AML-193 (cell line): ENCODE measurements at regions not wholly inside any gene's neighbourhood (a gene's known extent, or its start where the extent isn't known, plus 50 kb on each side); places are given as distances from the start of the nearest gene placed in this dataset.
"Not testable (repeated sequence)": the region's sequence is repeated elsewhere in the genome, so short reads cannot be mapped to it uniquely, and the experiment has no call there.

Source experiments
- DNase-seq, 2 experiments: peaks; one replicate each; lab custom pipeline; 2025; lab: John Stamatoyannopoulos, UW

DNA sequence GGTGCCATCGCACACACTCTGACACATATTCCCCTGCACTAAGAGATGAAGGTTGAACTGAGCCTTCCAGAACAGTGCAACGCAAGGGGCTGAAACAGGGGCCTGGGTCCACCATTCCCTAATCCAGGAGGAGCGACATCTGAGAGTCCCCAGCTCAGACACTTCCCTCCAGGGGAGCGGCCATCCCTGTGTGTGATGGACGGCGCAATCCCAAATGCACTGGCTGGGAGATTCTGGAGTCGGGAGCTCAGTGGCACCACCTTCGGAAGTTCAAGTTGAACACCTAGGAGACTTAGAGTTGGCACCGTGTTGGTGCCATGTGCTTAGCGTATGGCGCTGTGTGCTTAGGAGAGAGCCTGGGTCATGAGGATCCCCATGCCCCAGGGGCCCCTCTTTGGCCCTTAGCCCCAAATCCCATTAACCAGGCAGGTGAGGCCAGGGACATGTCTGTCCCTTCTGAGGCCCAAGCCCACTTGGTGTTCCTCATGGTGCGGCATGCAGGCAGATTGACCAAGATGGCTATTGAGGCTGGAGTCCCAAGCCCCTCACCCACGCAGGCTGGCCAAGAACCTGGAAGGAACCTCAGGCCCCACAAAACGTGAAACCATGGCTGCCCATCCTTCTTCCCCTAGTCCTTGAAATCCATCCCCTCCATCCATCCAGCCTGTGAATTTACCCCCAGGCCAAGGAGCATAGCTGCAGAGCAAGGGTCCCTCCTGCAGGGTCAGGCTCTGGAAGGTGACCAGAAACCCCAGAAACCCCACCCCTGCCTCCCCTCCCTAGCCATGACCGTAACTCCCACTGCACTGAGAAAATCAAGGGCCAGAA lies 114.1 kb upstream of the OTOS start:
- no peak for DNase-seq

DNA sequence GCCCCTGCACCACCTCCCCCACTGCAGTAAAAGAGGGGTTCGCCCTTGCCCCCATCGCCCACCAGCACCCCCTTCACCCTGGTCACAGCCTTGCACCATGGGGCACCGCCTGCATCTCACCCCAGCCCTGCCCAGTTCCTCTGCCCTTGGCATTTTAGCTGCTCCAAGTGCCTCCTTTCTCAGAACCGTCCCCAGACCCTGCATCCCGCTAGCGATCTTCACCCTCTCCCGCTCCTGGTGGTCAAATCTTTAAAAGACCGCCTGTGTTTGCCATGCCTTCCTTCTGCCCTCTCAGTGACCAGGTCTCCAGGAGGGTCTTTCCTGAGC lies 114.7 kb upstream of the OTOS start:
- no peak for DNase-seq

DNA sequence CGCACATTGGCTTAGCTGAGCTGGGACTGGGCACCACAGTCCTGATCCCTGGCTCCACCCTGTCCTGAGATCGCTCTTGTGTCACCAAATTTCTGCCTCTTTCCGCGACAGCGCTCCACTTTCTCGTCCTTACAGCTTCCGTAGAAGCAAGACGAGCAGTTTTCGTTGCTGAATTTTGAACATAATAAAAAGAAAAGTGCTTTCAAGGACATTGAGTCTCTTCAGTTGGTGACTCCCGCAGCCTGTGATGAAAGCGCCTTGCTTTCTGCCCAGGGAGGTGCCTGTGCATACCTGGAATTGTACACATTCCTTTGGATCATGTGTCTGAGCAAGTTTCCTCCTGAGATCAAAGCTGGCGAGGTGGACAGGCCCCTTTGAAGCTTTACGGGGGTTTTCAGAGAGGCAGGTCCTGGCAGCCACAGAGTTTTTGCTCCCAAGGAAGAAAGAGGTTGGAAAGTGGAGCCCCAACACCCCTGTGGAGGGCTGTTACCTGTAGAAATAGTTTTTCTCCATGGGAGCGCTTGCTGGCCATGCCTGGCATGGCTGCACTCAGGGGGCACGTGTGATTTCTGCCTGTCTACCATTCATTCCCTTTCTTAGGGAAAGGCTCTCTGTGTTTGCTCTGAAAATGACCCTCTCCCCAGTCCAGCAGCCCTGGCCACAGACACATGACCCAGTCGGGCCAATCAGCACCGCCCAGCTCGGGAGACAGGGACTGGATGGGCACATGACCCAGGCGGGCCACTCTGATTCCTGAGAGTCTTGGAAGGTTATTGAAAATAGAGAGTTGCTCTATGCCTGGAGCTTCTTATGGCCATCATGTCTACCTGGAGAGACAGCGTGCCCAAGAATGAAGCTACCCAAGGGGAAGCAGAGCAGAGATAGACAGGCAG lies 115.6 kb upstream of the OTOS start:
- DNase-seq, result no peak

DNA sequence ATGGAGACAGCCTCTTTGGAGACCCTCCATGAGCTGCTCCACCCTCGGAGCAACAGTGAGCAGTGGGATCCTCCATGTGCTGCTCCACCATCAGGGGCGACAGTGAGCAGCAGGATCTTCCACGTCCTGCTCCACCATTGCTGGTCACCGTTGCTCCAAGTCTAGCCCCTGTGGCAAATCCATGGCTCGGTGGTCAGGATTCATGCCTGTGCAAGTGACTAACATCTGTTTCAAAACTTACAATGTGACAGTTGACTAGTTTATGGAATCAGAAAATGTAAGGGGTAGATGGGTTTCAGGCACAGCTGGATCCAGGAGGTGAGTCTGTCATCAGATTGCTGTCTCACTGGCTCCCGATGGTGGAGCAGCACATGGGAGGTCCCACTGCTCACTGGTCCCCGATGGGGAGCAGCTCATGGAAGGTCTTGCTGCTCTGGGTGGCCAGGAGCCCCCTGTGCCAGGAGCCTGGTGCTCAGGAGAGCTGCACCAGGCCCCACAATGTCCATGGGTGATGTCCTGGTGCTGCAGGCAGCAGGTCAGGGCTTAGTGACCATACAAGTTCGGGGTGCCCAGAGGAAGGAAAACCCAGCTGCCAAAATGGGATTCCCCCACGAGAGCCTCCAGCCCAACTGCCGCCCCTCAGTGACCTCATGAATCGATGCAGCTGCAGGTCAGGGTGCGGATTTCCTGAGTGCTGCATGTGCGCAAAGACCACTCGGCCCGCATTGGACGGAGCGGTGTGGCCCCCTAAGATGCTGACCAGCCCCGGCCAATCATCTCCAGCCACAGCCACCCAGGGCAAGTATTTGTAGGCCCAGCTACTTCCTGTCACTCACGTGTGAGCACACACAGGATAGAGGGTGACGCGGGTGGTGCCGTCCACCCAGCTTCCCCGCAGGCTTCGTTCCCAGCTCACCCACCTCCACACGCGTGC lies 116.5 kb upstream of the OTOS start:
- DNase-seq, result no peak

DNA sequence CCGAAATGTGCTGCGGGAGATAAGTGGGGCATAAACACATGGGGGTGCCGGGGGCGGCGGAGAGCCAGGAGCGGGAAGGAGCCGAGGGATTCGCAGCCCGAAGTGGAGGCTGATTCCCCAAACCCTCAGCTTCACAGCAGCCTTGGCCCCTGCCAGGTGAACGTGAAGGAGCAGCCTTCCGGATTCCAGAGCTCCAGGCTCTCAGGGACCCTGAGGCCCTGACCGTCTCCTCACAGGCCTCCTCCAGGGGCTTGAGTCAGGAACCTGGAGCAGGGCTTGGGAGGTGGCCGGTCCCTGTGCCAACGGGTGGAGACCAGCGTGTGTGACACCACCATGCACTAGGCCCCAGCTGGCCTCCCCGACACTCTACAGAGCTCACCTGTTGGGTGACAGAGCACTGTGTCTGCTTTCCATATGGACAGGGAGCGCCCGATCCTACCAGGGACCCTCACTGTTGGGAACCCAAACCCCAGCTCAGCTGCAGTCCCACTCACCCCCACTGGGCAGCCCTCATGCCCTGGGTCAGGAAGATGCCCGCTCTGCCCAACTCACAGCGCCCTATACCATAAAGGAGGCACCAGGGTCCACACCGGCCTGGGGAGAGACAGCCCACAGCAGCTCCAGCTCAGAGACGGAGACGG lies 117.6 kb upstream of the OTOS start:
- DNase-seq, result no peak

DNA sequence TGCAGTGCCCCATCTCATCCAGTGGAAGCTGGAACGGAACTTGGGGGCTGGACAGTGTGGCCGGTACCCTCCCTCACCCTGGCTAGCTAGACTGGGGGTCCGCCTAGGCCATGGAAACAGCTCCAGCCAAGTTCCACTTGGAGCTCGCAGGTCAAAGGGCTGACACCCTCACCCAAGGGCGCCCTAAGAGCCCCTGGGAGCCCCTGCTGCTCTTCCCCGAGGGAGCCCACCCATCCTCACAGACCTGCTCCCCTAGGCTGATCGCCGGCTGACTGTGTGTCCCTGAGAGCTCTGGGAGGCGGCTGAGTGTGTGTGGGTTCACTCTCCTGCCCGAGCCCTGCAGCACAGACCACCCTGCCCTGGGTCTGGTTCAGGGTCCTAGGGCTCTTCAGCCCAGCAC lies 118.2 kb upstream of the OTOS start:
- no peak for DNase-seq

DNA sequence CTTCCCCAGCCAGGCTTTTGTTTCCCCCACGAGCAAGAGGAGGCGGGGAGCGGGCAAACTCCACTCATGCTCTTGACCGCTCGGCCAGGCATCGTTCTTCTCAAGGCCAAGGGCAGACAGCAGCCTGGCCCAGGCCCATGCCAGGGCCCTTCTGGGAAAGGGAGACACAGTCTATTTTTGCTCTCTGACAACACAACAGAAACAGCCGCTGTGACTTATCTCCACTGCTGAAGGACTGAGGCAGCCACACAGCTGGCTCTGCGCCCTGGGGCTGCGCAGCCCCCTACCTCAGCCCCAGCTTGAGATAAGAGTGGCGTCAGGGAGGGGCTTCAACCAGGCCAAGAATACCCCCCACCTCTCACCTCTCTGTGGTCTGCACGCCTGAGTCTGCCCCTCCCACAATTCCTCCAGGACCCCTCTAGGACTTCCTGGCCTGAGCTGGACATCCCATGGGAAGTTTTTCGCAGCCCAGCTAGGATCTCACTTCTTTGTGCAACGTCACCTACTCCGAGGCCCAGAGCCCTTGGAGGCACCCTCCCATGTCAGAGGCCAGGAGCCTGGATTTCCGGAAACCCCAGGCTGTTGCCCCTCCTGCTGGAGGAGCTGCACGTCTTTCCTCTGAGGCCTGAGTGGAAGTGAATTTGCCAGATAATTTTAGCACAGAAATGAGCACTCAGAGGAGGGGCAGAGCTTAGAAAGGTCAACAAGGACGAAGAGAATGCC lies 118.9 kb upstream of the OTOS start:
- DNase-seq, result no peak

DNA sequence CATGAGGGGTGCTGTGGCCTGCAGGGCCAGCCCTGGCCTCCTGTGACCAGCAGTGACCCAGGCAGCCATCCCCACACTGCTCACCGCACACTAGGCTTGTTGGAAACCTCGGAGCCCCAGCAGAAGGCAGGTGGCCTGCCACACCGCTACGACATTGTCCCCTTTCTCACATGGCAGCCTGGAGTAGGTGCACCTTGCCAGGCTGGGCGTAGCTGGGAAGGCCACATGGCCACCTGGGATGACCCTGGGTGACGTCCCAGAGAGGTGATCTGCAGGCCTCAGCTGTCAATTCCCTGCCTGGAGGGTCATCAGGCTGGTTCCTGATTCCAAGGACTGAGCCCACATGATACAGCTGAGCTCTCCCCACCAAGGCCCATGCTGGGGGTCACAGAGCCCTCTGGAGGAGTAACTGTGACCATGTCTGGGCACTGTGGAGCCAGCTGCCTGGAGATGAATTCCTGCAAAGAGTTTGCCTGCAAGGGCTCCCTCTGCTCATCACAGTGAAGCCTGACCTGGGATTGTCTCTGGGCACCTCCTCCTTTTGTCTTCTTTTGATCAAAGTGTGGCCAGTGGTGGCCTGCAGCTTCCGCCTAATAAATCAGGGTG lies 119.6 kb upstream of the OTOS start:
- no peak for DNase-seq

DNA sequence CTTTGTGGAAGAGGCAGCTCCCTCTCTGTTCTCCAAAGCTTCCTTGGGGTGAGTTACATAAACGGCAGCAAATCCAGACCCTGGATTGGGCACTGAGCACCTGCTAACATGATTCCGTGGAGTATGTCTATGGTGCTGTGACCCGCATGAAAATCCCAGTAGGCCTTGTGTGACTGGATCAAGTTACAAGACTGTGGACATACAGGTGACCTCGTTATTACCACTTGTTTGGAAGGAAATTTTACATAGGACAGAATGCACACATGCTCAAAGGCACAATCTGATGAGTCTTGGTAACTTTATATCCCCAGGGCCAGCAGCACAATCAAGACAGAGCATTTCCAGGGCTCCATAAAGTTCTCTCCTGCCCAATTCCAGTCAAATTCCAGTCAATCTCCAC lies 120.2 kb upstream of the OTOS start:
- DNase-seq, result no peak

DNA sequence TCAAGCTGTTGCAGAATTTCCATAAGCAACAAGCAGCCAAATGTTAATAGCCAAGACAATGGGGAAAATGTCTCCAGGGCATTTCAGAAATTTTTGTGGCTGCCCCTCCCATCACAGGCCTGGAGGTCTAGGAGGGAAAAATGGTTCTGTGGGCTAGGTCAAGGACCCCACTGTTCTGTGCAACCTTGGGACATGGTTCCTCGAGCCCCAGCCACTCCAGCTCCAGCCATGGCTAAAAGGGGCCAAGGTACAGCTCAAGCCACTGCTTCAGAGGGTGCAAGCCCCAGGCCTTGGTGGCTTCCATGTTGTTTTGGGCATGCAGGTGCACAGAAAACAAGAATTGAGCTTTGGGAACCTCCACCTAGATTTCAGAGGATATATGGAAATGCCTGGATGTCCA lies 122.1 kb upstream of the OTOS start:
- DNase-seq, result not testable (repeated sequence)

DNA sequence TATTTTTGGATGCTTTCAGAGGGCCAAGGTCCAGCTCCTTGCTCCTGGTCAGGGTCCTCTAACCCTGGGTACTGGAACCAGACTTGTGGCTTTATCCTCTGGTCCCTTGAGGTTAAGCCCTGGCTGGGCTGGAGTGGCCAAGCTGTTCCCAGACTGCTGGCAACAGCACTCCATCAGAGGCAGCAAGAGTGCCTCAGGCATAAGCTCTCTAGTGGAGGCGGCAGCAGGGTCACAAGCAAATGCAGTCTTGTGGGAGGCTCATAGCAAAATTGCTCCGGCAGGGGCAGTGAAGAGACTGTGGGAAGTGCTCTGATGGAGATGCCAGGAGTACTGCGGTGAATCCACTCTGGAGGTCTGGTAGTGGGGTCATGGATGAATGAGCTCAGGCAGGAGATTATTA lies 128.9 kb upstream of the OTOS start:
- DNase-seq, result no peak

DNA sequence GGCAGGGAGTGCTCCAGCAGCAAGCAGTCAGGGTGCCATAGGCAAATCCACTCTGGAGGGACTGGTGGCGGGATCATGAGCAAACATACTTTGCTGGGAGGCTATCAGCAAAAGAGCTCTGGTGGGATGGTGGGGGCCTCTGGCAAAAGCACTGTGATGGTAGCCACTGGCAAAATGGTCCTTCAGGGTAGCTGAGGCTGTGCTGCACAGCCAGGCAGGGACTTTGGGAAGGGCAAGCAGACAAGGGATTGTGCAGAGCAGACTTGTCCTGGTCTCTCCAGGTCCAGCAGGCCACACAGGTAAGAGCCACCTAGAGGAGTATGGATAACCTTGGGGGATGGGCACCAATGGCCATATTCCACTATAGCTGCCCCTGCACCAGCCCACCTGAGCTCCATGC lies 129.4 kb upstream of the OTOS start:
- DNase-seq, result no peak

DNA sequence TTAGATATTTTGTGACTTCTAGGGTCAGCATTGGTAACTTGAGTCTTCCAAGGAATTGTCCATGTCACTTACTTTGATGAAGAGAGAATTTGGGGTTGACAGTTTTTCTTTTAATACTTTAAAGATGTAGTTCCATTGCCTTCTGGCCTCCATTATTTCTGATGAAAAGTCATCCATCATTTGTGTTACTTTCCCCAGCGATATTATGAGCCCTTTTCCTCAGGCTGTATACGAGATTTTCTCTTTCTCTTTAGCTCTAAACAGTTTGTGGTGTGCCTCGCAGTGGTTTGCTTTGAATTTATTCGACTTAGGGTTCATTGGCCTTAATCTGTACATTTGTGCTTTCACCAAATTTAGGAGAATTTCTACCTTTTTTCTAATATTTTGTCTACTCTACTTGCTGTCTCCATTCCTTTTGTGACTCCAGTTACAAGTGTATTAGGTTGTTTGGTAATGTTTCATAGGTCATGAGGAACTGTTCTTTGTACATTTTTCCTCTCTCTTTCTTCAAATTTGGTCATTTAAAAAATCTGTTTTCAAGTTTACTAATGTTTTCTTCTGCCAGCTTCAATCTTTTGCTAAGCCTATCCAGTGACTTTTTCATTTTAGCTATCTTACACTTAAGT lies 131.4 kb upstream of the OTOS start:
- no peak for DNase-seq

DNA sequence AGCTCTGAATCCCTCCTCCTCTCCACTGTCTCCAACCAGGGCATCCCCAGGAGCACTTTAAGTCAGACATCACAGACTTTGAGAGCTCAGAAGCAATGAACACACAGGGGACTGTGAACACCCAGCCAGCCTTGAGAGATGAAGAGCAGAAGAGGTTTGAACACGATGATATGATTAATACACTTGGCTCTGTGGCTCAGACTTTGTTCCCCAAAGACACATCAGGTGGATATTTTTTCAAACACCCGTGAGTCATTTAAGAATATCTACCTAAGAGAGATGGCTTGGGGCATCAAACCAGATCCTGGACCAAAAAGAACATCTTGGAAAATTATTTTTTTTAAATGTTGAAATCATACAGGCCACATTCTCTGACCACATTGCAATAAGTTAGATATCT lies 134.9 kb upstream of the OTOS start:
- no peak for DNase-seq

DNA sequence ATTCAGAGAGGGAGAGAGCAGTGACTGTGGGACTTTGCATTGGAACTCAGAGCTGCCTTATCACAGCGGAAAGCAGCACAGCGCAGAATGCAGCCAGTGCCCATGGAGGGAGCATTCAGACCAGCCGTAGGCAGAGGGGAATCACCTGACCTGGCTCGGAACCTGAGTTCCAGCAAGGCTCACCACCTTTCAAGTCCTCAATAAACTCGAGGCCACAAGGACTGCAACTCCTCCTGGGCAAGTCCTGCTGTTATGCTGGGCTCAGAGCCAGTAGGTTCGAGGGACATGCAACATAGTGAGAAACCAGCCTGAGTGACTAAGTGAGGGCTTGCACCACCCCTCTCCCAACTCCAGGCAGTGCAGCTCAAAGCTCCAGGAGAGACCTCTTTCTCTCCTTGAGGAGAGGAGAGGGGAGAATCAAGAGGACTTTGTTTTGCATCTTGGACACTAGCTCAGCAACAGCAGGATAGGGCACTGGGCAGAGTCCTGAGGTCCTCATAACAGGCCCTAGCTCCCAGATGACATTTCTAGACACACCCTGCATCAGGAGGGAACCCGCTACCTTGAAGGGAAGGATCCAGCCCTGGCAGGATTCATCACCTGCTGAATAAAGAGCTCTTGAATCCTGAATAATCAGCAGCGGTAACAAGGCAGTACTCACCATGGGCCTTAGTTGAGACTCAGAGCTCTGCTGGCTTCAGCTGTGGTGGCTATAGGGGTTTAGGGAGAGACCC lies 136.8 kb upstream of the OTOS start:
- no peak for DNase-seq

DNA sequence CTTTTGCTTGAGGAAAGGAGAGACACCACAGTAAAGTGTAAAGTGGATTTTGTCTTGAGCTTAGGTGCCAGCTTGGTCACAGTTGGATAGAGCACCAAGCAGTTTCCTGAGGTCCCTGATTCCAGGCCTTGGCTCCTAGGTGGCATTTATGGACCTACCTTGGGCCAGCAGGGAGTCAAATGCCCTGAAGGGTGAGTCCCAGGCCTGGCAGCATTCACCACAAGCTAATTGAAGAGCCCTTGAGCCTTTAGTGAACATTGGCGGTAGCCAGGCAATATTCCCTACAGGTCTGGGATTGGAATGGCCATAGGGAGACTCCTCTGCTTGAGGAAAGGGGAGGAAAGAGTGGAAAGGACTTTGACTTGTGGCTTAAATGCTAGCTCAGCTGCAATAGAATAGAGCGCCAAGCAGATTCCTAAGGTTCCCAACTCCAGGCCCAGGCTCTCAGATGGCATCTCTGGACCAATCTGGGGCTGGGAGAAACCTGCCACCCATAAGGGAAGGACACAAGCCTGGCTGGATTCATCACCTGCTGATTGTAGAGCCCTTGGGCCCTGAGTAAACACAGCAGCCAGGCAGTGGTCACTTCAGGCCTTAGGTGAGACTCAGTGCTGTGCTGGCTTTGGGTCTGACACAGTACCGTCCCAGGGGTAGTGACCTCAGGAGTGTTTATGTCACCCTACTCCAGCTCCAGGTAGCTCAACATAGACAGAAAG lies 137.5 kb upstream of the OTOS start:
- no peak for DNase-seq

DNA sequence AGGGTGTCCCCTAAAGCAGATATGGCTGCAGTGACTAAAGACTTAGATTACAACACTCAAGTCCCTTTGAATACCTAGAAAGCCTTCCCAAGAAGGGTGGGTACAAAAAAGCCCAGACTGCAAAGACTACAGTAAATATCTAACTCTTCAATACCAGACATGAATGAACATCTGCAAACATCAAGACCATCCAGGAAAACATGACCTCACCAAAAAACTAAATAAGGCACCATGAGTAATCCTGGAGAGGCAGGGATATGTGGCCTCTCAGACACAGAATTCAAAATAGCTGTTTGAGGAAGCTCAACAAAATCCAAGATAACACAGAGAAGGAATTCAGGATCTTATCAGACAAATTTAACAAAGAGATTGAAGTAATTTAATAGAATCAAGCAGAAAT lies 138.2 kb upstream of the OTOS start:
- no peak for DNase-seq

DNA sequence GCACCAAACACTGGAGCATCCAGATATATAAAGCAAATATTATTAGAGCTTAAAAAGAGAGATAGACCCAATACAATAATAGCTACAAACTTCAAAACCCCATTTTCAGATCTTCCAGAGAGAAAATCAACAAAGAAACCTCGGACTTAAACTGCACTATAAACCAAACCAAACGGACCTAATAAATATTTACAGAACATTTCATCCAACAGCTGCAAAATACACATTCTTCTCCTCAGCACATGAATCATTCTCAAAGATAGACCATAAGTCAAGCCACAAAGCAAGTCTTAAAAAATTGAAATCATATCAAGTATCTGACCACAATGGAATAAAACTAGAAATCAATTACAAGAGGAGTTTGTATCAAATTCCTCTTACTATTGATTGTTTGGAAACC lies 140.2 kb upstream of the OTOS start:
- no peak for DNase-seq
